Liver (tissue), 8 donors: ENCODE measurements at regions not wholly inside any gene's neighbourhood (a gene's known extent, or its start where the extent isn't known, plus 50 kb on each side); places are given as distances from the start of the nearest gene placed in this dataset.
A peak's percentile ranks its signal among the peaks of the same experiment; 100 is the strongest.

ENCODE experiments used
- DNase-seq: peaks from one replicate; pipeline ENCODE4 v3.0.0-alpha.2; 2017; ENCODE audit warnings: low spot score
- H3K27ac ChIP-seq, 2 donors: one replicate each; pipeline ENCODE4 v1.7.0; 2013; ENCODE audit warnings: inconsistent platforms in 2 of 2, low read length in 2 of 2, control low read depth in 1 of 2, low read depth in 1 of 2, mild to moderate bottlenecking in 1 of 2
- H3K27me3 ChIP-seq, 4 donors: one replicate each; pipeline versions ENCODE4 v1.6.1 to v1.7.0; 2013; ENCODE audit warnings: low read length in 3 of 4, inconsistent platforms in 1 of 4, mild to moderate bottlenecking in 1 of 4, moderate library complexity in 1 of 4; ENCODE audit not compliant: control insufficient read depth in 4 of 4, insufficient read depth in 4 of 4
- H3K36me3 ChIP-seq, 4 donors: one replicate each; pipeline versions ENCODE4 v1.6.1 to v1.7.0; 2013; ENCODE audit warnings: low read length in 3 of 4, mild to moderate bottlenecking in 3 of 4, low read depth in 1 of 4, moderate library complexity in 1 of 4; ENCODE audit not compliant: control insufficient read depth in 4 of 4, insufficient read depth in 3 of 4
- H3K4me1 ChIP-seq, 4 donors: one replicate each; pipeline versions ENCODE4 v1.6.1 to v1.7.0; 2013; ENCODE audit warnings: low read length in 3 of 4, mild to moderate bottlenecking in 3 of 4, moderate library complexity in 1 of 4; ENCODE audit not compliant: control insufficient read depth in 4 of 4, insufficient read depth in 4 of 4
- H3K4me3 ChIP-seq, 3 donors: one replicate each; pipeline versions ENCODE4 v1.6.1 to v1.7.0; 2013; ENCODE audit warnings: low read length in 3 of 3, control low read depth in 1 of 3, low read depth in 1 of 3, mild to moderate bottlenecking in 1 of 3
- H3K9ac ChIP-seq, 2 donors: one replicate each; pipeline ENCODE4 v1.7.0; 2013; ENCODE audit warnings: low read length in 2 of 2, mild to moderate bottlenecking in 2 of 2, moderate library complexity in 2 of 2, control low read depth in 1 of 2, low read depth in 1 of 2
- H3K9me3 ChIP-seq, 4 donors: one replicate each; pipeline versions ENCODE4 v1.6.1 to v1.7.0; 2013; ENCODE audit warnings: low read length in 3 of 4; ENCODE audit not compliant: control insufficient read depth in 4 of 4
- EGR1 ChIP-seq, 2 donors: IDR thresholded peaks; 2 replicates each; pipeline ENCODE4 v1.6.1; 2016 to 2018; ENCODE audit warnings: antibody characterized with exemption in 2 of 2, low read depth in 2 of 2
- FOXA2 ChIP-seq: IDR thresholded peaks from 2 replicates; pipeline ENCODE4 v1.6.1; 2016; ENCODE audit warnings: antibody characterized with exemption
- GABPA ChIP-seq, 2 donors: IDR thresholded peaks in 1 of 2; conservative IDR thresholded peaks in 1 of 2; 2 replicates each; pipeline ENCODE4 v1.6.1; 2016; ENCODE audit warnings: antibody characterized with exemption in 2 of 2, mild to moderate bottlenecking in 1 of 2, moderate library complexity in 1 of 2
- HNF4G ChIP-seq: IDR thresholded peaks from 2 replicates; pipeline ENCODE4 v1.6.1; 2016; ENCODE audit warnings: antibody characterized with exemption
- RAD21 ChIP-seq, 2 donors: IDR thresholded peaks; 2 replicates each; pipeline ENCODE4 v1.6.1; 2016; ENCODE audit warnings: antibody characterized with exemption in 2 of 2, mild to moderate bottlenecking in 2 of 2
- TAF1 ChIP-seq: conservative IDR thresholded peaks from 2 replicates; pipeline ENCODE4 v1.6.1; 2016; ENCODE audit warnings: antibody characterized with exemption, mild to moderate bottlenecking
- YY1 ChIP-seq: IDR thresholded peaks from 2 replicates; pipeline ENCODE4 v1.6.1; 2016; ENCODE audit warnings: antibody characterized with exemption, mild to moderate bottlenecking
- WGBS: extraction: QIAGEN DNeasy Blood & Tissue Kit; methylation state at CpG from one replicate; pipeline ENCODE4 v1.1.7; 2013; 5-methylcytosine and 5-hydroxymethylcytosine counted together
- TF ChIP-seq, protein P1 (sequence below): IDR thresholded peaks from 2 replicates; pipeline ENCODE4 v1.6.1; 2016; ENCODE audit warnings: antibody characterized with exemption
- TF ChIP-seq, protein P2 (sequence below): fragments of 150-350 bp; IDR thresholded peaks from 2 replicates; pipeline ENCODE4 v1.5.1; 2017; ENCODE audit warnings: improper control_type of control experiment, low read depth, low read length; ENCODE audit not compliant: missing input control
- TF ChIP-seq, protein P3 (sequence below): IDR thresholded peaks from 2 replicates; pipeline ENCODE4 v1.6.1; 2016; ENCODE audit warnings: antibody characterized with exemption, mild to moderate bottlenecking
- donor health status: healthy.
- donor health status: healthy.
- donor health status: healthy.
- donor health status: healthy.
- donor health status: healthy.

DNA sequence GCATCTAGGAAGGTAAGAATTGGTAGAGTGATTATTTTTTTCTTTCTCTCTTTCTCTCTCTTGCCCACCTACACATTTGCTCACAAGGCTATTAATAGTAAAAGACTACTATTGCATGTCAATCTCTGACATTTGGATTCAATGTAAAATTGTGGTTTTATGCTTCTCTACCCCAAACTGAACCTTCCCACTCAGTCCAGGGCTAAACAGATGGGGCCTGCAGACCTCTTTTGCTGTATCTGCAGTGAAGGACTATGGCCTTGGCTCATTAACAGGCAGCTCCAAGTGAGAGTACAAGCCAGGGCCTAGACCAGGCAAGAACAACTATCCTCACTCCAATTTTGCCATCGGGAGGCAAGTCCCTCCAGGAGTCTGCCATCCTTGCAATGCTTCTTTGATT, 68.3 kb upstream of the ARL4C start:
- H3K4me1 ChIP-seq: no peaks in the 10 kb centered on the region
- no peak overlapping the region for H3K27ac ChIP-seq
- no peak for TF ChIP-seq GABPA (IDR thresholded peaks at IDR 0.05 in 1 of 2, conservative IDR thresholded peaks at IDR 0.05 in 1 of 2)
- no peak for TF ChIP-seq TAF1
- TF ChIP-seq, protein P1, sequence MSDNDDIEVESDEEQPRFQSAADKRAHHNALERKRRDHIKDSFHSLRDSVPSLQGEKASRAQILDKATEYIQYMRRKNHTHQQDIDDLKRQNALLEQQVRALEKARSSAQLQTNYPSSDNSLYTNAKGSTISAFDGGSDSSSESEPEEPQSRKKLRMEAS: no peak
- TF ChIP-seq HNF4G: no peak
- TF ChIP-seq, protein P2, sequence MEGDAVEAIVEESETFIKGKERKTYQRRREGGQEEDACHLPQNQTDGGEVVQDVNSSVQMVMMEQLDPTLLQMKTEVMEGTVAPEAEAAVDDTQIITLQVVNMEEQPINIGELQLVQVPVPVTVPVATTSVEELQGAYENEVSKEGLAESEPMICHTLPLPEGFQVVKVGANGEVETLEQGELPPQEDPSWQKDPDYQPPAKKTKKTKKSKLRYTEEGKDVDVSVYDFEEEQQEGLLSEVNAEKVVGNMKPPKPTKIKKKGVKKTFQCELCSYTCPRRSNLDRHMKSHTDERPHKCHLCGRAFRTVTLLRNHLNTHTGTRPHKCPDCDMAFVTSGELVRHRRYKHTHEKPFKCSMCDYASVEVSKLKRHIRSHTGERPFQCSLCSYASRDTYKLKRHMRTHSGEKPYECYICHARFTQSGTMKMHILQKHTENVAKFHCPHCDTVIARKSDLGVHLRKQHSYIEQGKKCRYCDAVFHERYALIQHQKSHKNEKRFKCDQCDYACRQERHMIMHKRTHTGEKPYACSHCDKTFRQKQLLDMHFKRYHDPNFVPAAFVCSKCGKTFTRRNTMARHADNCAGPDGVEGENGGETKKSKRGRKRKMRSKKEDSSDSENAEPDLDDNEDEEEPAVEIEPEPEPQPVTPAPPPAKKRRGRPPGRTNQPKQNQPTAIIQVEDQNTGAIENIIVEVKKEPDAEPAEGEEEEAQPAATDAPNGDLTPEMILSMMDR: no peak
- no peak for TF ChIP-seq EGR1 (IDR thresholded peaks at IDR 0.05; ENCODE audit: low read depth in 2 of 2)
- TF ChIP-seq YY1: no peak
- DNase-seq: no peak
- 98% methylated on average over 1 of the region's 1 CpG for WGBS
- no peak overlapping the region for H3K9ac ChIP-seq
- H3K9me3 ChIP-seq: no peaks in the 10 kb centered on the region
- H3K36me3 ChIP-seq: no peaks in the 10 kb centered on the region
- H3K4me3 ChIP-seq: no peak overlapping the region
- H3K27me3 ChIP-seq: no peaks in the 10 kb centered on the region

DNA sequence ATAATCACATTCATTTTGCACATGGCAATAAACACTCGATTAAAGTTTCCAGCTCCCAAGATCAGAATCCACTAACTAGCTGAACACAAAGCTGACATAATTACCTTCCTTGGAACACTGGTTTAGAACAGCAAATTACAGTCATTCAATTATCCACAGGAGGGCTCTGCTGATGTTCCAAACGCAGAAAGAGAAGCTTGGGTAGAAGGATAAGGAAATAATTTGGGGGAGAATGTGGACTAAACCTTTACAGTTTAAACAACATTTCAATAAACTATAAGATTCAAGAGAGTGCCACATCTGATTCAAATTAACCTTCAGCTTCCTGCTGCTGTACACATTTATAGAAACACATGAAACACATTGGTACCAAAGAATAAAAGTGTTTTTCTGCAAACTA, 67.8 kb upstream of the ARL4C start:
- no peaks in the 10 kb centered on the region for H3K27me3 ChIP-seq
- 65% methylated on average over 2 of the region's 2 CpGs for WGBS
- H3K36me3 ChIP-seq: no peaks in the 10 kb centered on the region
- no peaks in the 10 kb centered on the region for H3K9me3 ChIP-seq
- H3K27ac ChIP-seq: no peak overlapping the region
- no peaks in the 10 kb centered on the region for H3K4me1 ChIP-seq
- no peak overlapping the region for H3K4me3 ChIP-seq
- DNase-seq: no peak
- TF ChIP-seq RAD21 (IDR thresholded peaks at IDR 0.05) (peak; percentile 62), EGR1 (IDR thresholded peaks at IDR 0.05; ENCODE audit: low read depth in 2 of 2) (no peak), FOXA2 (no peak)
- TF ChIP-seq, protein P3, sequence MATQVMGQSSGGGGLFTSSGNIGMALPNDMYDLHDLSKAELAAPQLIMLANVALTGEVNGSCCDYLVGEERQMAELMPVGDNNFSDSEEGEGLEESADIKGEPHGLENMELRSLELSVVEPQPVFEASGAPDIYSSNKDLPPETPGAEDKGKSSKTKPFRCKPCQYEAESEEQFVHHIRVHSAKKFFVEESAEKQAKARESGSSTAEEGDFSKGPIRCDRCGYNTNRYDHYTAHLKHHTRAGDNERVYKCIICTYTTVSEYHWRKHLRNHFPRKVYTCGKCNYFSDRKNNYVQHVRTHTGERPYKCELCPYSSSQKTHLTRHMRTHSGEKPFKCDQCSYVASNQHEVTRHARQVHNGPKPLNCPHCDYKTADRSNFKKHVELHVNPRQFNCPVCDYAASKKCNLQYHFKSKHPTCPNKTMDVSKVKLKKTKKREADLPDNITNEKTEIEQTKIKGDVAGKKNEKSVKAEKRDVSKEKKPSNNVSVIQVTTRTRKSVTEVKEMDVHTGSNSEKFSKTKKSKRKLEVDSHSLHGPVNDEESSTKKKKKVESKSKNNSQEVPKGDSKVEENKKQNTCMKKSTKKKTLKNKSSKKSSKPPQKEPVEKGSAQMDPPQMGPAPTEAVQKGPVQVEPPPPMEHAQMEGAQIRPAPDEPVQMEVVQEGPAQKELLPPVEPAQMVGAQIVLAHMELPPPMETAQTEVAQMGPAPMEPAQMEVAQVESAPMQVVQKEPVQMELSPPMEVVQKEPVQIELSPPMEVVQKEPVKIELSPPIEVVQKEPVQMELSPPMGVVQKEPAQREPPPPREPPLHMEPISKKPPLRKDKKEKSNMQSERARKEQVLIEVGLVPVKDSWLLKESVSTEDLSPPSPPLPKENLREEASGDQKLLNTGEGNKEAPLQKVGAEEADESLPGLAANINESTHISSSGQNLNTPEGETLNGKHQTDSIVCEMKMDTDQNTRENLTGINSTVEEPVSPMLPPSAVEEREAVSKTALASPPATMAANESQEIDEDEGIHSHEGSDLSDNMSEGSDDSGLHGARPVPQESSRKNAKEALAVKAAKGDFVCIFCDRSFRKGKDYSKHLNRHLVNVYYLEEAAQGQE: no peak
- TF ChIP-seq, protein P2: peak; percentile 4
- H3K9ac ChIP-seq: no peak overlapping the region
